ENCODE measurements at regions not wholly inside any gene's neighbourhood (a gene's known extent, or its start where the extent isn't known, plus 50 kb on each side); places are given as distances from the start of the nearest gene placed in this dataset.

DNA sequence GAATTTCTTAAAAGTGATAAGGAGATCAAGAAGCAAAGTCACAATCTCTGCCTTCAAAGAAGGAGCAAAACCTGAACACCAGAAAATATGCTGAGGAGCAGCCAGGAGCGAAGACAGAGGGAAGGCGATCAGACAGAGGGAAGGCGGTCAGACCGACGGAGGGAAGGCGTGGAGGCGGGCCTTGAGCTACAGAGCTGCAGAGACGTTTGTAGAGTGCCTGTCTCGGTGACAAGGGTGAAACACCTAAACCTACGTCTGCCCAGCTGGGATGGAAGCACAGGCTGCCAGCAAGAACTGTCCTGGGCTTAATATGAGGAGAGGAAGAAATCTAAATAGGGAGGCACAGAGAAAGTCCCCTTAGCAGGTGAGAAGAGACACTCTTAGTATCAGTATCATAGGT is 476.0 kb downstream of the OCA2 start:
- Histone ChIP-seq H3K4me1 (ENCODE audit: insufficient read depth) (peaks cover 3% of the 10 kb centered on the region; the same call in 1 of the 2 replicates), H3K27me3 (ENCODE audit: insufficient read depth) (no peaks in the 10 kb centered on the region), H3K9me2 (ENCODE audit: insufficient read depth) (no peaks in the 10 kb centered on the region), H3K27ac (ENCODE audit: low read depth) (no peak overlapping the region), H3K36me3 (ENCODE audit: insufficient read depth) (no peaks in the 10 kb centered on the region; the same call in 1 of the 2 replicates), H3K4me3 (no peak overlapping the region), H3K79me2 (replicated peaks; ENCODE audit: insufficient read depth) (no peaks in the 10 kb centered on the region), H3K4me2 (no peak overlapping the region), H2AFZ (peak overlapping the region; percentile 88), H3F3A (replicated peaks; ENCODE audit: low read depth) (no peaks in the 10 kb centered on the region), H4K20me1 (replicated peaks; ENCODE audit: insufficient read depth) (no peaks in the 10 kb centered on the region)
- peak; percentile 88 for ATAC-seq
- Mint-ChIP-seq H3K36me3 (ENCODE audit: low read depth) (peaks cover 13% of the 10 kb centered on the region), H3K4me1 (peaks cover 9% of the 10 kb centered on the region), H3K9me3 (peaks cover 19% of the 10 kb centered on the region), H3K4me3 (no peak overlapping the region), H3K27ac (no peak overlapping the region), H3K27me3 (ENCODE audit: insufficient read depth, low read depth, poor library complexity) (no peaks in the 10 kb centered on the region)
- TF ChIP-seq, protein P1, sequence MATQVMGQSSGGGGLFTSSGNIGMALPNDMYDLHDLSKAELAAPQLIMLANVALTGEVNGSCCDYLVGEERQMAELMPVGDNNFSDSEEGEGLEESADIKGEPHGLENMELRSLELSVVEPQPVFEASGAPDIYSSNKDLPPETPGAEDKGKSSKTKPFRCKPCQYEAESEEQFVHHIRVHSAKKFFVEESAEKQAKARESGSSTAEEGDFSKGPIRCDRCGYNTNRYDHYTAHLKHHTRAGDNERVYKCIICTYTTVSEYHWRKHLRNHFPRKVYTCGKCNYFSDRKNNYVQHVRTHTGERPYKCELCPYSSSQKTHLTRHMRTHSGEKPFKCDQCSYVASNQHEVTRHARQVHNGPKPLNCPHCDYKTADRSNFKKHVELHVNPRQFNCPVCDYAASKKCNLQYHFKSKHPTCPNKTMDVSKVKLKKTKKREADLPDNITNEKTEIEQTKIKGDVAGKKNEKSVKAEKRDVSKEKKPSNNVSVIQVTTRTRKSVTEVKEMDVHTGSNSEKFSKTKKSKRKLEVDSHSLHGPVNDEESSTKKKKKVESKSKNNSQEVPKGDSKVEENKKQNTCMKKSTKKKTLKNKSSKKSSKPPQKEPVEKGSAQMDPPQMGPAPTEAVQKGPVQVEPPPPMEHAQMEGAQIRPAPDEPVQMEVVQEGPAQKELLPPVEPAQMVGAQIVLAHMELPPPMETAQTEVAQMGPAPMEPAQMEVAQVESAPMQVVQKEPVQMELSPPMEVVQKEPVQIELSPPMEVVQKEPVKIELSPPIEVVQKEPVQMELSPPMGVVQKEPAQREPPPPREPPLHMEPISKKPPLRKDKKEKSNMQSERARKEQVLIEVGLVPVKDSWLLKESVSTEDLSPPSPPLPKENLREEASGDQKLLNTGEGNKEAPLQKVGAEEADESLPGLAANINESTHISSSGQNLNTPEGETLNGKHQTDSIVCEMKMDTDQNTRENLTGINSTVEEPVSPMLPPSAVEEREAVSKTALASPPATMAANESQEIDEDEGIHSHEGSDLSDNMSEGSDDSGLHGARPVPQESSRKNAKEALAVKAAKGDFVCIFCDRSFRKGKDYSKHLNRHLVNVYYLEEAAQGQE (IDR thresholded peaks at IDR 0.05; ENCODE audit: unreplicated experiment), result no peak
- TF ChIP-seq, protein P2, sequence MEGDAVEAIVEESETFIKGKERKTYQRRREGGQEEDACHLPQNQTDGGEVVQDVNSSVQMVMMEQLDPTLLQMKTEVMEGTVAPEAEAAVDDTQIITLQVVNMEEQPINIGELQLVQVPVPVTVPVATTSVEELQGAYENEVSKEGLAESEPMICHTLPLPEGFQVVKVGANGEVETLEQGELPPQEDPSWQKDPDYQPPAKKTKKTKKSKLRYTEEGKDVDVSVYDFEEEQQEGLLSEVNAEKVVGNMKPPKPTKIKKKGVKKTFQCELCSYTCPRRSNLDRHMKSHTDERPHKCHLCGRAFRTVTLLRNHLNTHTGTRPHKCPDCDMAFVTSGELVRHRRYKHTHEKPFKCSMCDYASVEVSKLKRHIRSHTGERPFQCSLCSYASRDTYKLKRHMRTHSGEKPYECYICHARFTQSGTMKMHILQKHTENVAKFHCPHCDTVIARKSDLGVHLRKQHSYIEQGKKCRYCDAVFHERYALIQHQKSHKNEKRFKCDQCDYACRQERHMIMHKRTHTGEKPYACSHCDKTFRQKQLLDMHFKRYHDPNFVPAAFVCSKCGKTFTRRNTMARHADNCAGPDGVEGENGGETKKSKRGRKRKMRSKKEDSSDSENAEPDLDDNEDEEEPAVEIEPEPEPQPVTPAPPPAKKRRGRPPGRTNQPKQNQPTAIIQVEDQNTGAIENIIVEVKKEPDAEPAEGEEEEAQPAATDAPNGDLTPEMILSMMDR (conservative IDR thresholded peaks at IDR 0.05; ENCODE audit: low read depth in 2 of 2), result no peak
- TF ChIP-seq ZNF114 (CRISPR knock-in tag; IDR thresholded peaks at IDR 0.05) (no peak), EZH2 (IDR thresholded peaks at IDR 0.05; ENCODE audit: low read depth, unreplicated experiment) (no peak), ZNF331 (CRISPR knock-in tag; IDR thresholded peaks at IDR 0.05; ENCODE audit: low read depth) (no peak), NANOG (IDR thresholded peaks at IDR 0.05; ENCODE audit: borderline replicate concordance) (no peak), EZH2phosphoT487 (IDR thresholded peaks at IDR 0.05; ENCODE audit: unreplicated experiment) (no peak), CREB1 (CRISPR knock-in tag; IDR thresholded peaks at IDR 0.05; ENCODE audit: low read depth) (no peak), JUNB (IDR thresholded peaks at IDR 0.05; ENCODE audit: unreplicated experiment) (no peak), POLR2AphosphoS5 (IDR thresholded peaks at IDR 0.05; ENCODE audit: low read depth) (no peak), STAT1 (IDR thresholded peaks at IDR 0.05; ENCODE audit: unreplicated experiment) (no peak)
- TF ChIP-seq, protein P3, sequence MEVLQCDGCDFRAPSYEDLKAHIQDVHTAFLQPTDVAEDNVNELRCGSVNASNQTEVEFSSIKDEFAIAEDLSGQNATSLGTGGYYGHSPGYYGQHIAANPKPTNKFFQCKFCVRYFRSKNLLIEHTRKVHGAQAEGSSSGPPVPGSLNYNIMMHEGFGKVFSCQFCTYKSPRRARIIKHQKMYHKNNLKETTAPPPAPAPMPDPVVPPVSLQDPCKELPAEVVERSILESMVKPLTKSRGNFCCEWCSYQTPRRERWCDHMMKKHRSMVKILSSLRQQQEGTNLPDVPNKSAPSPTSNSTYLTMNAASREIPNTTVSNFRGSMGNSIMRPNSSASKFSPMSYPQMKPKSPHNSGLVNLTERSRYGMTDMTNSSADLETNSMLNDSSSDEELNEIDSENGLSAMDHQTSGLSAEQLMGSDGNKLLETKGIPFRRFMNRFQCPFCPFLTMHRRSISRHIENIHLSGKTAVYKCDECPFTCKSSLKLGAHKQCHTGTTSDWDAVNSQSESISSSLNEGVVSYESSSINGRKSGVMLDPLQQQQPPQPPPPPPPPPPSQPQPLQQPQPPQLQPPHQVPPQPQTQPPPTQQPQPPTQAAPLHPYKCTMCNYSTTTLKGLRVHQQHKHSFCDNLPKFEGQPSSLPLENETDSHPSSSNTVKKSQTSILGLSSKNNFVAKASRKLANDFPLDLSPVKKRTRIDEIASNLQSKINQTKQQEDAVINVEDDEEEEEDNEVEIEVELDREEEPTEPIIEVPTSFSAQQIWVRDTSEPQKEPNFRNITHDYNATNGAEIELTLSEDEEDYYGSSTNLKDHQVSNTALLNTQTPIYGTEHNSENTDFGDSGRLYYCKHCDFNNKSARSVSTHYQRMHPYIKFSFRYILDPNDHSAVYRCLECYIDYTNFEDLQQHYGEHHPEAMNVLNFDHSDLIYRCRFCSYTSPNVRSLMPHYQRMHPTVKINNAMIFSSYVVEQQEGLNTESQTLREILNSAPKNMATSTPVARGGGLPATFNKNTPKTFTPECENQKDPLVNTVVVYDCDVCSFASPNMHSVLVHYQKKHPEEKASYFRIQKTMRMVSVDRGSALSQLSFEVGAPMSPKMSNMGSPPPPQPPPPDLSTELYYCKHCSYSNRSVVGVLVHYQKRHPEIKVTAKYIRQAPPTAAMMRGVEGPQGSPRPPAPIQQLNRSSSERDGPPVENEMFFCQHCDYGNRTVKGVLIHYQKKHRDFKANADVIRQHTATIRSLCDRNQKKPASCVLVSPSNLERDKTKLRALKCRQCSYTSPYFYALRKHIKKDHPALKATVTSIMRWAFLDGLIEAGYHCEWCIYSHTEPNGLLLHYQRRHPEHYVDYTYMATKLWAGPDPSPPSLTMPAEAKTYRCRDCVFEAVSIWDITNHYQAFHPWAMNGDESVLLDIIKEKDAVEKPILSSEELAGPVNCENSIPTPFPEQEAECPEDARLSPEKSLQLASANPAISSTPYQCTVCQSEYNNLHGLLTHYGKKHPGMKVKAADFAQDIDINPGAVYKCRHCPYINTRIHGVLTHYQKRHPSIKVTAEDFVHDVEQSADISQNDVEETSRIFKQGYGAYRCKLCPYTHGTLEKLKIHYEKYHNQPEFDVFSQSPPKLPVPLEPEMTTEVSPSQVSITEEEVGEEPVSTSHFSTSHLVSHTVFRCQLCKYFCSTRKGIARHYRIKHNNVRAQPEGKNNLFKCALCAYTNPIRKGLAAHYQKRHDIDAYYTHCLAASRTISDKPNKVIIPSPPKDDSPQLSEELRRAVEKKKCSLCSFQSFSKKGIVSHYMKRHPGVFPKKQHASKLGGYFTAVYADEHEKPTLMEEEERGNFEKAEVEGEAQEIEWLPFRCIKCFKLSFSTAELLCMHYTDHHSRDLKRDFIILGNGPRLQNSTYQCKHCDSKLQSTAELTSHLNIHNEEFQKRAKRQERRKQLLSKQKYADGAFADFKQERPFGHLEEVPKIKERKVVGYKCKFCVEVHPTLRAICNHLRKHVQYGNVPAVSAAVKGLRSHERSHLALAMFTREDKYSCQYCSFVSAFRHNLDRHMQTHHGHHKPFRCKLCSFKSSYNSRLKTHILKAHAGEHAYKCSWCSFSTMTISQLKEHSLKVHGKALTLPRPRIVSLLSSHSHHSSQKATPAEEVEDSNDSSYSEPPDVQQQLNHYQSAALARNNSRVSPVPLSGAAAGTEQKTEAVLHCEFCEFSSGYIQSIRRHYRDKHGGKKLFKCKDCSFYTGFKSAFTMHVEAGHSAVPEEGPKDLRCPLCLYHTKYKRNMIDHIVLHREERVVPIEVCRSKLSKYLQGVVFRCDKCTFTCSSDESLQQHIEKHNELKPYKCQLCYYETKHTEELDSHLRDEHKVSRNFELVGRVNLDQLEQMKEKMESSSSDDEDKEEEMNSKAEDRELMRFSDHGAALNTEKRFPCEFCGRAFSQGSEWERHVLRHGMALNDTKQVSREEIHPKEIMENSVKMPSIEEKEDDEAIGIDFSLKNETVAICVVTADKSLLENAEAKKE (CRISPR knock-in tag; IDR thresholded peaks at IDR 0.05), result no peak
- TF ChIP-seq, protein P4, sequence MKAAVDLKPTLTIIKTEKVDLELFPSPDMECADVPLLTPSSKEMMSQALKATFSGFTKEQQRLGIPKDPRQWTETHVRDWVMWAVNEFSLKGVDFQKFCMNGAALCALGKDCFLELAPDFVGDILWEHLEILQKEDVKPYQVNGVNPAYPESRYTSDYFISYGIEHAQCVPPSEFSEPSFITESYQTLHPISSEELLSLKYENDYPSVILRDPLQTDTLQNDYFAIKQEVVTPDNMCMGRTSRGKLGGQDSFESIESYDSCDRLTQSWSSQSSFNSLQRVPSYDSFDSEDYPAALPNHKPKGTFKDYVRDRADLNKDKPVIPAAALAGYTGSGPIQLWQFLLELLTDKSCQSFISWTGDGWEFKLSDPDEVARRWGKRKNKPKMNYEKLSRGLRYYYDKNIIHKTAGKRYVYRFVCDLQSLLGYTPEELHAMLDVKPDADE (IDR thresholded peaks at IDR 0.05), result no peak
- DNase-seq (ENCODE audit: low spot score), result peak; percentile 17
